Muscle of arm (tissue), 1 donor: ENCODE measurements at regions not wholly inside any gene's neighbourhood (a gene's known extent, or its start where the extent isn't known, plus 50 kb on each side); places are given as distances from the start of the nearest gene placed in this dataset.

Source experiments
- DNase-seq: peaks from one replicate; pipeline ENCODE4 v3.0.0-alpha.2; 2013

GRCh38 chr6:85193339-85193738, 256.5 kb upstream of the NT5E start:
- DNase-seq = no peak

DNA sequence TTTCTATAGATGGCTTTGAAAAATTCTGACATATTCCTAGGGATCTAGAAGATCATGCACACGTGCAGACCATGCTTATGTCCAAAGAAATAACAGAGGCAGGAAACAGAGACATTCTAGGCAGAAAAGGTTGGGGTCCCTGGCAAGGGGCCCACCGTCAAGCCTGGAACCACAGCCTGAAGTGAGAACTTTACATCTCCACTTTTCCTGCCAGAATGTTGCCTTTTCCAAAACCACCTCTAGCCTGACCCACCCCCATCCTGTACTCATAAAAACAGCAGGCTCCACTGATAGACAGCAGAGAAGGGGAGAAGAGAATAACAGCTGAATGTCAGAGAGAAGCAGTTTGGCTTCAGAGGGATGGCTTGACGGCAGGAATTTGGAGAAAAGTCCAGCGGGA, 257.3 kb upstream of the NT5E start:
- DNase-seq = no peak

GRCh38 chr6:85192186-85192585, 257.7 kb upstream of the NT5E start:
- no peak for DNase-seq

- DNase-seq = no peak
These were observed 258.2 kb upstream of the NT5E start for GRCh38 chr6:85191656-85192055.

DNA sequence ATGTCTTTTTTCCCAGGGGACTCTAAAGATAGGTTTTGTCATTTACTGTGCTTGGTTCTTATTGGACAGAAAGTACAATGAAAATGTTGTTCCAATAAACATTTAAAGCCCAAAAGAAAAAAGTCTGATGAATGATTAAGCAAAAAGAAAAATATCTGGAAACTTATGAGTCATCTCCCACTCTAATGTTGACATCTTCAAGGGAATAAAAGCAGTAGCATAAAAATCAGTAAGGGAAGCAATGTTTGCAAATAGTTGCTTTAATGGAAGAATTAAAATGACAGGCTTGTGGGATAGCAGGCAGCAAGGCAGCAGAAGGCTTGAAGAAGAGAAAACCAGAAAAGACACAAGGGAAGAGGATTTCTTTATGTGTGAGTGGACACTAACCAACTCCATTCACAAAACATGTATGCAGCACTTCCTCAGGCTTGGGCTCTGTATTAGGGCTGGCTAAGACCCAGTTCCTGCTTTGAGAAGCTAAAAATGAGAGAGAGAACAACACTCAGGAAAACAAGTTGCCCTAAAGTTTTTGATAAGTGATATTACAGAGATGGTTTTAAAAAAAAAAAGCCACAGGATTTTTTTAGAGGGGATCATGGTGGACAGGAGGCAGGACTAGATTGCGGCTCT, 263.2 kb upstream of the NT5E start:
- DNase-seq = no peak

- DNase-seq = no peak
These were observed 263.9 kb upstream of the NT5E start for GRCh38 chr6:85185977-85186376.

GRCh38 chr6:85183841-85184240, 266.0 kb upstream of the NT5E start:
- DNase-seq = no peak

DNA sequence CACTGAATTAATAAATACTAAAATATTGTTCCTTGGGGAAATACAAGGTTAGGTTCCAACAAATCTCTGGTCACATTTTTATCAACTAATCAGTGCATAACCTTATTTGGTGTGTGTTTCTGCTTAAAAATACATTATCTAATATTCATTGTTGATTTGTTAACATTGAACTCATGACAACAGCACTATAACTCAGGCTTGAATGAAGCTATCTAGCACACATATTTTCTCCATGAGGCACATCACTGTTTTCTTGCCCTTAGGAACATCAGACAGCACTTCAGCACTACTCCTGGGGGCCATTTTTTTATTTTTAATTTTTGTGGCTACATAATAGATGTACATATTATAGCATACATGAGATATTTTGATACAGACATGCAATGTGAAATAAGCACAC, 277.2 kb upstream of the NT5E start:
- DNase-seq = no peak

- no peak for DNase-seq
These were observed 277.7 kb upstream of the NT5E start for GRCh38 chr6:85172161-85172560.

- DNase-seq = no peak
These were observed 280.7 kb upstream of the NT5E start for GRCh38 chr6:85169189-85169588.

GRCh38 chr6:85168146-85168545, 281.7 kb upstream of the NT5E start:
- DNase-seq = no peak

- no peak for DNase-seq
These were observed 283.7 kb upstream of the NT5E start for GRCh38 chr6:85166114-85166741.

DNA sequence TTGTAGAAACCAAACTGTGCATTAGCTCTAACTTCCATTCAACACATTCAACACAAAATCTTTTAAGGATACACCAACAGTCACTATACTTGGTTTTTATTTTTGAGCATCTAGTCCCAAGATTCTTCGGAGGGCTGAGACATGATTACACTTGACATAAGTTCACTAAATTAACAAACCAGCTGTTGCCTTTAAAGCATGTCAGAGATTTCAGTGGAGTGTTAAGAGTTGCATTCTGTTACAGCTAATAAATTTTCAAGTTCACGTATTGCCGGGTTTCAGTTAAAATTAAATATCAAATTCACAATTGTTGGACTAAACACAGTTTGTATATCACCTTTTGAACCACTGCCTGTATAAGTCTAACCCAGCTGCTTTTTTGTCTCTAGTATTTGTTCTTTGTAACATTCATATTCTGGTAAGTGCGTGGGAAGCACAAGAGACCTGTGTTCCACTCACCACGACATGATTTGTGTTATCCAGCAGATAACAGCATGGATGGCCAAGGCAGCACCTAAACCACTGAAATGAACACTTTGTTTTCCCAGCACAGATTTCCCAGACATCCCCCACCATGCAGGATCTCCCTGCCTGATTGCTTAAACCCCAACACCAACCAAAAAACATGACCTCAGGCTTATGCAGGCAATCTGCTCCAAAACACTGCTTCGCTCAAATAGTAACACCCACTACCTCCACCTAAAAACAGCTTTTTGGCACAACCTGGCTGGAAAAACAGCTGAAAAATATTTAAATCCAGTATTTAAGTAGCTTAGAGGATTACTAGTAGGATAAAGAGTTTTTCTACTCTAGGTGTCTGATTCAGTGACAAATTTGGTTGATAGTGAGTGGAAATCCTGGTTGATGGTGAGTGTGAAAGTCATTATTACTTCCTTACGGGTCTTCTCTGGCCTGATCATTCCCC, 286.5 kb upstream of the NT5E start:
- no peak for DNase-seq

- DNase-seq = no peak
These were observed 292.6 kb upstream of the NT5E start for GRCh38 chr6:85157311-85157710.

GRCh38 chr6:85143676-85144075, 306.2 kb upstream of the NT5E start:
- no peak for DNase-seq

- DNase-seq = no peak
These were observed 312.0 kb upstream of the NT5E start for GRCh38 chr6:85137865-85138264.

- DNase-seq = no peak
These were observed 313.6 kb upstream of the NT5E start for GRCh38 chr6:85136310-85136709.

GRCh38 chr6:85135376-85136094, 314.3 kb upstream of the NT5E start:
- no peak for DNase-seq

- DNase-seq = no peak
These were observed 315.7 kb upstream of the NT5E start for GRCh38 chr6:85134172-85134571.

DNA sequence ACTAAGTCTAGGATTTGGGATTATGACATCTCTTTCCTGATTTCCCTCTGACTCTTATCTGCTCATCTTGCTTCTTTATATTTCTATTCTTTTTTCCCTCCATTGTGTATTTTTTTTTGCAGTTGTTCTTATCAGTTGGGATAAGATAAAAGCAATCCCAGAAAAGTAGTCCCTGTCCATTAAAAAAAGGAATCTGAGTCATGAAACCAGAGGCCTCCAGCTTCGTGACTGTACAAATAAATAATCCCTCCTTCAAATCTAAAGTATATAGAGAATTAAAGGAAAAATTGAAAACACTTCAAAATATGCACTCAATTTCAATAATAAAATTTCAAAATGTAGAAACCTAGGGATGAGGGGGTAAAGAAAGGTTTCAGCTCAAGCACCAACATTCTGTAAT, 317.8 kb upstream of the NT5E start:
- no peak for DNase-seq

DNA sequence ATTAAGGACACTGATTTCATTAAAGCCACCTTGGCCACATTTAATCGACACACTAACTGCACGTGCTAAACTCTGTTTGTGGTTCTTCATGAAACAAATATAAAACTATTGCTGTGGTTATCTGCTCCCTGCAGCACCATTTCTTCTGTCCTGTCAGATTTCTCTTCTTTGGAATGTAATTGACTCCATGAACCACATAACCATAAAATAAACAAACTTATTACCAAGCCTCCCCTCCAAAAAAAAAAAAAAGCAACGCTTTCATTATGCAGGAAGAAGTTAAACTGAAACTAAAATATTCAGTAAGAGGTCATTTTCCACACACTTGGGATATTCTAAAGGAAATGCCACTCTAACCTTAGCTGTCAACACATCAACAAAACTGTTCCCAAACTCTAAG, 319.1 kb upstream of the NT5E start:
- no peak for DNase-seq

GRCh38 chr6:85129881-85130280, 320.0 kb upstream of the NT5E start:
- DNase-seq = no peak
